HEK293 (cell line): ENCODE measurements at regions not wholly inside any gene's neighbourhood (a gene's known extent, or its start where the extent isn't known, plus 50 kb on each side); places are given as distances from the start of the nearest gene placed in this dataset.

ENCODE experiments used
- ZBTB7A ChIP-seq: fragments of 450-650 bp; formaldehyde crosslinking; IDR thresholded peaks from 2 replicates; pipeline ENCODE4 v1.5.1; 2016; ENCODE audit warnings: low read depth, missing biosample characterization, missing genetic modification characterization
- ZFP41 ChIP-seq: fragments of 450-650 bp; formaldehyde crosslinking; IDR thresholded peaks from 2 replicates; pipeline ENCODE4 v1.5.1; 2016; ENCODE audit warnings: missing biosample characterization, missing genetic modification characterization, borderline replicate concordance
- ZNF335 ChIP-seq: fragments of 450-650 bp; formaldehyde crosslinking; conservative IDR thresholded peaks from 2 replicates; pipeline ENCODE4 v1.5.1; 2016; ENCODE audit warnings: missing biosample characterization, missing genetic modification characterization
- ZNF76 ChIP-seq: fragments of 450-650 bp; formaldehyde crosslinking; IDR thresholded peaks from 2 replicates; pipeline ENCODE4; 2016; ENCODE audit warnings: low read depth, missing biosample characterization, missing genetic modification characterization, borderline replicate concordance
- TF ChIP-seq, protein P1 (sequence below): fragments of 450-650 bp; formaldehyde crosslinking; IDR thresholded peaks from 2 replicates; pipeline ENCODE4 v1.5.1; 2016; ENCODE audit warnings: missing biosample characterization, missing genetic modification characterization
- TF ChIP-seq, protein P2 (sequence below): fragments of 450-650 bp; formaldehyde crosslinking; IDR thresholded peaks from 2 replicates; pipeline ENCODE4 v1.5.1; 2016; ENCODE audit warnings: missing biosample characterization, missing genetic modification characterization

DNA sequence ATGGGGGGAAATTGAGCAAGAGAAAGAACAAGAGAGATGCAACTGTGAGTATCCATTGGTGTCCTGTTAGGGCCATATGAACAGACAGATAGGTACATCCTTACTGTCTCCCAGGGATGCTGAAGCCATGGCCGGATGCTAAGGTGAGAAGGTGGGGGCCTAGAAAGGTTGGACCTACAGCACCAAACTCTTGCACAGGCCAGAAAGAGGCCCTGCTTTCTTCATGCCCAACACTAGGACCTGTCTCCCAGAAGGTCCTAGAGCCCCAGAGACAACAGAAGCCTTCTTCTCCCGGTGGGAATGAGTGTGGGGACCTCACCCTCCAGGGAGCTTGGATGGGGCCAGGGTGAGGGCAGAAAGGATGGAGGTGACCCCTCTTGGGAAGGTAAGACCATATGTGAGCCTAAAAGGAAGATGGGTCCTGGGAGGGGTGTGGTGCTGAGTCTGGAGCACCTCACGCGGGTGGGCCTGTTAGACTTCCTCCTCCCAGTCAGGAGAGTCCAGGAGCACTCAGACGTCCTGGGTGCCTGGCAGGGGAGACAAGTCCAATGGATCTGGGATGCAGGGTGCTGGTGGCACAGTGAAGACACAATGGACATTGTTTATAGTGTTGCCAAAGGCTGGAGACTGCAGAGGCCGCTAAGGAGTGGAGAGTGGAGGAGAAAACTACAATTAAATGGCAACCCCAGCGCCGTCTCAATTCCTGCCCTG lies 265.3 kb downstream of the CYP26B1 start:
- TF ChIP-seq ZBTB7A (tag by site-specific recombination) (no peak), ZNF335 (tag by site-specific recombination) (no peak), ZFP41 (tag by site-specific recombination) (no peak), ZNF76 (tag by site-specific recombination) (no peak)
- TF ChIP-seq, protein P1, sequence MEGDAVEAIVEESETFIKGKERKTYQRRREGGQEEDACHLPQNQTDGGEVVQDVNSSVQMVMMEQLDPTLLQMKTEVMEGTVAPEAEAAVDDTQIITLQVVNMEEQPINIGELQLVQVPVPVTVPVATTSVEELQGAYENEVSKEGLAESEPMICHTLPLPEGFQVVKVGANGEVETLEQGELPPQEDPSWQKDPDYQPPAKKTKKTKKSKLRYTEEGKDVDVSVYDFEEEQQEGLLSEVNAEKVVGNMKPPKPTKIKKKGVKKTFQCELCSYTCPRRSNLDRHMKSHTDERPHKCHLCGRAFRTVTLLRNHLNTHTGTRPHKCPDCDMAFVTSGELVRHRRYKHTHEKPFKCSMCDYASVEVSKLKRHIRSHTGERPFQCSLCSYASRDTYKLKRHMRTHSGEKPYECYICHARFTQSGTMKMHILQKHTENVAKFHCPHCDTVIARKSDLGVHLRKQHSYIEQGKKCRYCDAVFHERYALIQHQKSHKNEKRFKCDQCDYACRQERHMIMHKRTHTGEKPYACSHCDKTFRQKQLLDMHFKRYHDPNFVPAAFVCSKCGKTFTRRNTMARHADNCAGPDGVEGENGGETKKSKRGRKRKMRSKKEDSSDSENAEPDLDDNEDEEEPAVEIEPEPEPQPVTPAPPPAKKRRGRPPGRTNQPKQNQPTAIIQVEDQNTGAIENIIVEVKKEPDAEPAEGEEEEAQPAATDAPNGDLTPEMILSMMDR (tag by site-specific recombination) = no peak
- TF ChIP-seq, protein P2, sequence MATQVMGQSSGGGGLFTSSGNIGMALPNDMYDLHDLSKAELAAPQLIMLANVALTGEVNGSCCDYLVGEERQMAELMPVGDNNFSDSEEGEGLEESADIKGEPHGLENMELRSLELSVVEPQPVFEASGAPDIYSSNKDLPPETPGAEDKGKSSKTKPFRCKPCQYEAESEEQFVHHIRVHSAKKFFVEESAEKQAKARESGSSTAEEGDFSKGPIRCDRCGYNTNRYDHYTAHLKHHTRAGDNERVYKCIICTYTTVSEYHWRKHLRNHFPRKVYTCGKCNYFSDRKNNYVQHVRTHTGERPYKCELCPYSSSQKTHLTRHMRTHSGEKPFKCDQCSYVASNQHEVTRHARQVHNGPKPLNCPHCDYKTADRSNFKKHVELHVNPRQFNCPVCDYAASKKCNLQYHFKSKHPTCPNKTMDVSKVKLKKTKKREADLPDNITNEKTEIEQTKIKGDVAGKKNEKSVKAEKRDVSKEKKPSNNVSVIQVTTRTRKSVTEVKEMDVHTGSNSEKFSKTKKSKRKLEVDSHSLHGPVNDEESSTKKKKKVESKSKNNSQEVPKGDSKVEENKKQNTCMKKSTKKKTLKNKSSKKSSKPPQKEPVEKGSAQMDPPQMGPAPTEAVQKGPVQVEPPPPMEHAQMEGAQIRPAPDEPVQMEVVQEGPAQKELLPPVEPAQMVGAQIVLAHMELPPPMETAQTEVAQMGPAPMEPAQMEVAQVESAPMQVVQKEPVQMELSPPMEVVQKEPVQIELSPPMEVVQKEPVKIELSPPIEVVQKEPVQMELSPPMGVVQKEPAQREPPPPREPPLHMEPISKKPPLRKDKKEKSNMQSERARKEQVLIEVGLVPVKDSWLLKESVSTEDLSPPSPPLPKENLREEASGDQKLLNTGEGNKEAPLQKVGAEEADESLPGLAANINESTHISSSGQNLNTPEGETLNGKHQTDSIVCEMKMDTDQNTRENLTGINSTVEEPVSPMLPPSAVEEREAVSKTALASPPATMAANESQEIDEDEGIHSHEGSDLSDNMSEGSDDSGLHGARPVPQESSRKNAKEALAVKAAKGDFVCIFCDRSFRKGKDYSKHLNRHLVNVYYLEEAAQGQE (tag by site-specific recombination) = no peak
